Ovary (tissue), 7 donors: ENCODE measurements at regions not wholly inside any gene's neighbourhood (a gene's known extent, or its start where the extent isn't known, plus 50 kb on each side); places are given as distances from the start of the nearest gene placed in this dataset.
"Not testable (repeated sequence)": the region's sequence is repeated elsewhere in the genome, so short reads cannot be mapped to it uniquely, and the experiment has no call there.

ENCODE experiments used
- DNase-seq, 5 donors: peaks; one replicate each; pipeline ENCODE4 v3.0.0-alpha.2; 2019 to 2020
- H3K27ac ChIP-seq, 2 donors: fragments of 200-600 bp; one replicate each; pipeline versions ENCODE4 v1.5.1 to v1.8.0; 2019 to 2022
- H3K27me3 ChIP-seq: fragments of 200-600 bp; one replicate; pipeline ENCODE4 v1.8.0; 2022
- H3K36me3 ChIP-seq: fragments of 200-600 bp; sonication (generic); one replicate; pipeline ENCODE4 v1.5.1; 2019
- H3K4me1 ChIP-seq: one replicate; pipeline ENCODE4 v1.8.1; 2013; ENCODE audit warnings: mild to moderate bottlenecking, moderate library complexity; ENCODE audit not compliant: insufficient read depth
- H3K4me3 ChIP-seq: fragments of 200-600 bp; sonication (generic); one replicate; pipeline ENCODE4 v1.5.1; 2017
- H3K9me3 ChIP-seq, 2 donors: fragments of 200-600 bp in 1 of 2; sonication (generic) in 1 of 2; one replicate each; pipeline versions ENCODE4 v1.5.1 to v1.8.1; 2013 to 2019; ENCODE audit warnings: mild to moderate bottlenecking in 1 of 2, moderate library complexity in 1 of 2
- CTCF ChIP-seq, 3 donors: fragments of 450-650 bp in 2 of 3; fragments of 200-600 bp in 1 of 3; IDR thresholded peaks; one replicate each; pipeline versions ENCODE4 v1.5.1 to v1.8.0; 2016 to 2022; ENCODE audit warnings: antibody characterized with exemption in 3 of 3, mild to moderate bottlenecking in 1 of 3
- EP300 ChIP-seq: sonication (generic); formaldehyde crosslinking; IDR thresholded peaks from one replicate; pipeline ENCODE4 v1.6.1; 2017; ENCODE audit warnings: antibody characterized with exemption
- POLR2A ChIP-seq: fragments of 450-650 bp; IDR thresholded peaks from one replicate; pipeline ENCODE4 v1.6.1; 2017; ENCODE audit warnings: antibody characterized with exemption, mild to moderate bottlenecking, moderate library complexity
- WGBS, 3 donors: extraction: QIAGEN DNeasy Blood & Tissue Kit in 1 of 3; methylation state at CpG; one replicate each; pipeline versions ENCODE4 v1.1.5 to v1.1.7; 2013 to 2017; 5-methylcytosine and 5-hydroxymethylcytosine counted together
- intact Hi-C, 4 donors: fragments of 100-400 bp; cut with DNase I; formaldehyde crosslinking; loops; one replicate each; pipeline versions ENCODE4 v1.11.0 to v1.15.1; 2022 to 2023
- donor health status: DM: no; HTN: no; CAD: no; lungs with moderate emphysema.
- donor health status: DM: no; HTN: no; CAD: no.
- donor health status: Bipolar disorder and iron deficiency.
- donor health status: DM: no; HTN: no; CAD: no.
- donor health status: DM: yes; HTN: yes; CAD: no.

DNA sequence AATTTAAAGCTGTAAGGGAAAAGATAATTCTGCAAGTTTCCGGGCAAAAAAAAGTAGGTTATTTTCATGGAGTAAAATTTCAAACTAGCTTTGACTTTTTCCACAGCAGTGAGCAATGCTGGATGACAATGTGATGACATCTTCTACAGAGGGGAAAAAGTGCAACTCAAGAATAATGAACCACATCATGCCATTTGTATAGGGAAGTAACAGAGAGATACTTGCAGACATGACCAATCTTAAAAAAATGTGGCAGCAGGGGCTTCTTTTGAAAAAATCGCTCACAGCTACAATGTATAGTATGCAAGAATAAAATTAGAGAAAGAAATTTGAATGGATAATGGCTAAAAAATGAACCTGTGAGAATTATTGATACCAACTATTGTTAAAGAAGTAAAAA is 115.5 kb downstream of the DHRS2 start:
- TF ChIP-seq CTCF (IDR thresholded peaks at IDR 0.05) (no peak), EP300 (no peak), POLR2A (no peak)
- no peak for DNase-seq
- Histone ChIP-seq H3K9me3 (no peaks in the 10 kb centered on the region), H3K27me3 (no peaks in the 10 kb centered on the region), H3K36me3 (no peaks in the 10 kb centered on the region), H3K4me1 (no peaks in the 10 kb centered on the region), H3K4me3 (no peak overlapping the region), H3K27ac (no peak overlapping the region)
- 82 to 88% (median 85%) methylated on average over 2 of the region's 2 CpGs for WGBS, 3 donors
- intact Hi-C loops, result no loop called here

GRCh38 chr14:23763394-23763793 is 127.2 kb downstream of the DHRS2 start:
- H3K27me3 ChIP-seq, result no peaks in the 10 kb centered on the region
- no peak for TF ChIP-seq EP300
- TF ChIP-seq POLR2A, result no peak
- TF ChIP-seq CTCF (IDR thresholded peaks at IDR 0.05), result no peak
- H3K4me1 ChIP-seq, result no peaks in the 10 kb centered on the region
- H3K9me3 ChIP-seq, result no peaks in the 10 kb centered on the region
- 82 to 95% (median 91%) methylated on average over 1 of the region's 1 CpG for WGBS, 3 donors
- intact Hi-C loops, result no loop called here
- H3K27ac ChIP-seq, result no peak overlapping the region
- no peak for DNase-seq
- H3K4me3 ChIP-seq, result no peak overlapping the region
- no peaks in the 10 kb centered on the region for H3K36me3 ChIP-seq

- 33 to 43% (median 42%) methylated on average over 1 of the region's 1 CpG for WGBS, 3 donors
- intact Hi-C loops, result no loop called here
These were observed 130.7 kb downstream of the DHRS2 start for GRCh38 chr14:23766737-23767401.

DNA sequence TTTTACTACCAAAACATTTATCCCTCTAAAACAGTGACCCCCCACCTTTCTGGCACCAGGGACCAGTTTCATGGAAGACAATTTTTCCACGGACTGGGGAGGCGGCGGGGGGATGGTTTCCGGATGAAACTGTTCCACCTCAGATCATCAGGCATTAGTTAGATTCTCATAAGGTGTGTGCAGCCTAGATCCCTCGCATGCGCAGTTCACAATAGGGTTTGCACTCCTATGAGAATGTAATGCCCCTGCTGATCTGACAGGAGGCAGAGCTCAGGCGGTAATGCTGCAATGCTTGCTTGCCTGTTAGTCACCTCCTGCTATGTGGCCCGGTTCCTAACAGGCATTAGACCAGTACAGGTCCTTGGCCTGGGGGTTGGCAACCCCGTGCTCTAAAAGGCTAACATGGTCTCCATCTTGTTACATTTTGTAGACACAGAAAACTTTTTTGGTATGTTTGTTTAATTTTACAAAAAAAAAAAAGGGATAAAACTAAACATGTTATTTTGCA is 133.1 kb downstream of the DHRS2 start:
- intact Hi-C loops, H3K9me3 ChIP-seq, DNase-seq, H3K27me3 ChIP-seq, H3K27ac ChIP-seq, H3K36me3 ChIP-seq, H3K4me3 ChIP-seq, H3K4me1 ChIP-seq: not testable (repeated sequence)
- 86 to 89% (median 88%) methylated on average over 9 of the region's 9 CpGs for WGBS, 3 donors

More at GRCh38 chr14:23766737-23767401, 130.7 kb downstream of the DHRS2 start:
- Histone ChIP-seq H3K27me3 (no peaks in the 10 kb centered on the region), H3K4me3 (no peak overlapping the region), H3K36me3 (no peaks in the 10 kb centered on the region), H3K9me3 (no peaks in the 10 kb centered on the region), H3K27ac (no peak overlapping the region), H3K4me1 (no peaks in the 10 kb centered on the region)
- no peak for DNase-seq
- no peak for TF ChIP-seq EP300
- no peak for TF ChIP-seq CTCF (IDR thresholded peaks at IDR 0.05)
- no peak for TF ChIP-seq POLR2A

GRCh38 chr14:23773981-23774380 is 137.8 kb downstream of the DHRS2 start:
- H3K9me3 ChIP-seq, result no peaks in the 10 kb centered on the region

More at GRCh38 chr14:23773981-23774380, 137.8 kb downstream of the DHRS2 start:
- H3K4me3 ChIP-seq, result no peak overlapping the region
- H3K36me3 ChIP-seq, result no peaks in the 10 kb centered on the region
- no peaks in the 10 kb centered on the region for H3K27me3 ChIP-seq
- H3K27ac ChIP-seq, result no peak overlapping the region
- DNase-seq, result no peak
- TF ChIP-seq POLR2A (no peak), CTCF (IDR thresholded peaks at IDR 0.05) (no peak), EP300 (no peak)
- no peaks in the 10 kb centered on the region for H3K4me1 ChIP-seq
- intact Hi-C loops, result no loop called here
- 90 to 96% (median 91%) methylated on average over 2 of the region's 2 CpGs for WGBS, 3 donors
